ENCODE measurements at regions not wholly inside any gene's neighbourhood (a gene's known extent, or its start where the extent isn't known, plus 50 kb on each side); places are given as distances from the start of the nearest gene placed in this dataset.

DNA sequence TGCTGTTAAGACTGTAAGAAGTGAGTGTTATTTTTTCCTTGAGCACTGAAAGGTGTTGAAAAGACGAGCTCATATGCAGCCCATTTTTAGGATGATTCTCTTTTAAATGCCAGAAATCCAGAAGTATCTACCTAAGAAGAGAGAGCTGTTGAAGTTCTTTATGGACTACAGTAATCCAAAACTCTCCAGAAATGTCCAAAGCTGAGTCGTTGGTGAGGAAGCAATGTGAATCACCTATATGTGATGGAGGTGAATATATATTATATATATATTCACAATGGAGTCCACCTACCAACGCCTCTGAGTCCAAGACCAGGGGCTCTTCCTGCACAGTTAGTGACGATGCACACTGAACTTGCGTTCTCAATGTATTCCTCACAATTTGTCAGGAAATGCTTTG, 252.7 kb upstream of the PITRM1 start:
- TF ChIP-seq, protein P1, sequence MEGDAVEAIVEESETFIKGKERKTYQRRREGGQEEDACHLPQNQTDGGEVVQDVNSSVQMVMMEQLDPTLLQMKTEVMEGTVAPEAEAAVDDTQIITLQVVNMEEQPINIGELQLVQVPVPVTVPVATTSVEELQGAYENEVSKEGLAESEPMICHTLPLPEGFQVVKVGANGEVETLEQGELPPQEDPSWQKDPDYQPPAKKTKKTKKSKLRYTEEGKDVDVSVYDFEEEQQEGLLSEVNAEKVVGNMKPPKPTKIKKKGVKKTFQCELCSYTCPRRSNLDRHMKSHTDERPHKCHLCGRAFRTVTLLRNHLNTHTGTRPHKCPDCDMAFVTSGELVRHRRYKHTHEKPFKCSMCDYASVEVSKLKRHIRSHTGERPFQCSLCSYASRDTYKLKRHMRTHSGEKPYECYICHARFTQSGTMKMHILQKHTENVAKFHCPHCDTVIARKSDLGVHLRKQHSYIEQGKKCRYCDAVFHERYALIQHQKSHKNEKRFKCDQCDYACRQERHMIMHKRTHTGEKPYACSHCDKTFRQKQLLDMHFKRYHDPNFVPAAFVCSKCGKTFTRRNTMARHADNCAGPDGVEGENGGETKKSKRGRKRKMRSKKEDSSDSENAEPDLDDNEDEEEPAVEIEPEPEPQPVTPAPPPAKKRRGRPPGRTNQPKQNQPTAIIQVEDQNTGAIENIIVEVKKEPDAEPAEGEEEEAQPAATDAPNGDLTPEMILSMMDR (IDR thresholded peaks at IDR 0.05), result no peak
- no peak for TF ChIP-seq POLR2A (IDR thresholded peaks at IDR 0.05)
